CD14-positive monocyte (primary cell): ENCODE measurements at regions not wholly inside any gene's neighbourhood (a gene's known extent, or its start where the extent isn't known, plus 50 kb on each side); places are given as distances from the start of the nearest gene placed in this dataset.

Source experiments
- DNase-seq, 3 donors: peaks; one replicate each; pipeline ENCODE4 v3.0.0-alpha.2; 2011 to 2022
- H2AFZ ChIP-seq: 2 replicates; pipeline ENCODE4 v1.6.0; 2012; ENCODE audit warnings: mild to moderate bottlenecking, low read depth, low read length, inconsistent platforms; ENCODE audit not compliant: insufficient read depth, poor library complexity, severe bottlenecking
- H3K27ac ChIP-seq, 2 donors: 1 replicate in 1 of 2; 2 replicates in 1 of 2; pipeline ENCODE4 v1.5.1; 2012 to 2013; ENCODE audit warnings: low read length in 2 of 2, control low read depth in 1 of 2, inconsistent platforms in 1 of 2, low read depth in 1 of 2, mild to moderate bottlenecking in 1 of 2
- H3K27me3 ChIP-seq, 2 donors: one replicate each; pipeline versions ENCODE4 v1.6.0 to v1.6.1; 2011 to 2013; ENCODE audit warnings: low read length in 2 of 2; ENCODE audit not compliant: control insufficient read depth in 2 of 2, insufficient read depth in 2 of 2
- H3K36me3 ChIP-seq, 2 donors: replicated peaks in 1 of 2; 1 replicate in 1 of 2; 2 replicates in 1 of 2; pipeline versions ENCODE4 v1.5.1 to v1.6.1; 2012 to 2013; ENCODE audit warnings: low read length in 2 of 2, control low read depth in 1 of 2, inconsistent platforms in 1 of 2, mild to moderate bottlenecking in 1 of 2; ENCODE audit not compliant: insufficient read depth in 2 of 2, control insufficient read depth in 1 of 2
- H3K4me1 ChIP-seq, 2 donors: 1 replicate in 1 of 2; 2 replicates in 1 of 2; pipeline versions ENCODE4 v1.5.1 to v1.6.1; 2012 to 2013; ENCODE audit warnings: low read length in 2 of 2, control low read depth in 1 of 2, inconsistent platforms in 1 of 2, mild to moderate bottlenecking in 1 of 2, moderate library complexity in 1 of 2; ENCODE audit not compliant: insufficient read depth in 2 of 2, control insufficient read depth in 1 of 2
- H3K4me2 ChIP-seq: replicated peaks from 2 replicates; pipeline ENCODE3; 2012; ENCODE audit warnings: low read length, moderate library complexity, mild to moderate bottlenecking; ENCODE audit not compliant: poor library complexity, severe bottlenecking; ENCODE audit errors: extremely low read depth
- H3K4me3 ChIP-seq, 3 experiments: fragments of 200-600 bp in 1 of 3; sonication (generic) in 1 of 3; replicated peaks in 1 of 3; 1 replicate in 2 of 3; 2 replicates in 1 of 3; pipeline ENCODE4 v1.5.1; 2011 to 2013; ENCODE audit warnings: low read length in 3 of 3, mild to moderate bottlenecking in 3 of 3, control low read depth in 2 of 3, low read depth in 2 of 3, inconsistent platforms in 1 of 3, moderate library complexity in 1 of 3
- H3K79me2 ChIP-seq: 2 replicates; pipeline ENCODE4 v1.6.0; 2012; ENCODE audit warnings: mild to moderate bottlenecking, control low read depth, inconsistent platforms, low read length, moderate library complexity; ENCODE audit not compliant: insufficient read depth
- H3K9ac ChIP-seq: 2 replicates; pipeline ENCODE4 v1.6.0; 2017; ENCODE audit warnings: low read length, mild to moderate bottlenecking; ENCODE audit not compliant: insufficient read depth, poor library complexity, severe bottlenecking
- H3K9me3 ChIP-seq, 2 donors: replicated peaks in 1 of 2; 1 replicate in 1 of 2; 2 replicates in 1 of 2; pipeline versions ENCODE4 v1.5.1 to v1.6.1; 2012 to 2013; ENCODE audit warnings: low read length in 2 of 2, control low read depth in 1 of 2; ENCODE audit not compliant: control insufficient read depth in 1 of 2, insufficient read depth in 1 of 2
- H4K20me1 ChIP-seq: 2 replicates; pipeline ENCODE4 v1.6.0; 2012; ENCODE audit warnings: mild to moderate bottlenecking, low read length, control low read depth, moderate library complexity; ENCODE audit not compliant: insufficient read depth
- H3K27ac Mint-ChIP-seq, 7 donors: one replicate each; pipeline ENCODE4 v1.8.0; 2020; ENCODE audit warnings: mild to moderate bottlenecking in 7 of 7, mixed read lengths in 7 of 7, moderate library complexity in 6 of 7, inconsistent platforms in 2 of 7
- H3K27me3 Mint-ChIP-seq, 3 donors: one replicate each; pipeline ENCODE4 v1.8.0; 2021 to 2022; ENCODE audit warnings: low read depth in 3 of 3, mild to moderate bottlenecking in 3 of 3, mixed read lengths in 3 of 3, moderate library complexity in 3 of 3, inconsistent platforms in 1 of 3
- H3K36me3 Mint-ChIP-seq, 2 donors: one replicate each; pipeline ENCODE4 v1.8.0; 2020; ENCODE audit warnings: mixed read lengths in 2 of 2, inconsistent platforms in 1 of 2, mild to moderate bottlenecking in 1 of 2
- H3K4me1 Mint-ChIP-seq: one replicate; pipeline ENCODE4 v1.8.0; 2020; ENCODE audit warnings: mild to moderate bottlenecking, mixed read lengths
- H3K4me3 Mint-ChIP-seq, 2 donors: one replicate each; pipeline ENCODE4 v1.8.0; 2020; ENCODE audit warnings: mild to moderate bottlenecking in 2 of 2, mixed read lengths in 2 of 2, moderate library complexity in 1 of 2
- H3K9me3 Mint-ChIP-seq, 7 donors: one replicate each; pipeline ENCODE4 v1.8.0; 2020 to 2022; ENCODE audit warnings: mixed read lengths in 7 of 7, mild to moderate bottlenecking in 6 of 7, moderate library complexity in 6 of 7, inconsistent platforms in 2 of 7
- CTCF ChIP-seq: fragments of 200-600 bp; IDR thresholded peaks from one replicate; pipeline ENCODE4 v1.8.0; 2022; ENCODE audit warnings: antibody characterized with exemption, mild to moderate bottlenecking
- WGBS: methylation state at CpG from one replicate; pipeline ENCODE4 v1.1.5; 2013; ENCODE audit warnings: missing lambda C conversion rate; ENCODE audit not compliant: insufficient coverage; 5-methylcytosine and 5-hydroxymethylcytosine counted together
- intact Hi-C, 2 donors: fragments of 100-400 bp; cut with micrococcal nuclease; formaldehyde crosslinking; loops; one replicate each; pipeline versions ENCODE4 v1.15.0 to v1.15.1; 2023

GRCh38 chr1:70581661-70582060 is 170.6 kb downstream of the CTH start:
- intact Hi-C loops: no loop called here

GRCh38 chr1:70583522-70583921 is 172.5 kb downstream of the CTH start:
- no peak overlapping the region for H3K9ac ChIP-seq
- H3K4me3 ChIP-seq: no peak overlapping the region
- intact Hi-C loops: no loop called here
- no peaks in the 10 kb centered on the region for H3K79me2 ChIP-seq
- H3K36me3 Mint-ChIP-seq: no peaks in the 10 kb centered on the region
- no peak for DNase-seq
- TF ChIP-seq CTCF: no peak
- no peak overlapping the region for H3K27ac ChIP-seq
- no peaks in the 10 kb centered on the region for H3K27me3 ChIP-seq
- H3K27me3 Mint-ChIP-seq: no peaks in the 10 kb centered on the region
- H3K4me1 Mint-ChIP-seq: no peaks in the 10 kb centered on the region
- H4K20me1 ChIP-seq: no peaks in the 10 kb centered on the region
- H3K4me1 ChIP-seq: no peaks in the 10 kb centered on the region
- no peak overlapping the region for H3K4me3 Mint-ChIP-seq
- H3K27ac Mint-ChIP-seq: no peak overlapping the region
- H3K9me3 ChIP-seq: no peaks in the 10 kb centered on the region
- no peak overlapping the region for H3K4me2 ChIP-seq
- H3K9me3 Mint-ChIP-seq: peaks cover 1 to 9% (median 2%) of the 10 kb centered on the region in 7 donors
- no peaks in the 10 kb centered on the region for H3K36me3 ChIP-seq
- no peak overlapping the region for H2AFZ ChIP-seq
- no CpG with 5 or more reads among the region's 1 CpG for WGBS

More at GRCh38 chr1:70581661-70582060, 170.6 kb downstream of the CTH start:
- no peak for TF ChIP-seq CTCF
- H3K4me3 Mint-ChIP-seq: no peak overlapping the region
- DNase-seq: no peak
- Histone ChIP-seq H4K20me1 (no peaks in the 10 kb centered on the region), H3K36me3 (no peaks in the 10 kb centered on the region), H3K4me2 (no peak overlapping the region), H3K4me1 (no peaks in the 10 kb centered on the region), H3K9ac (no peak overlapping the region), H3K79me2 (no peaks in the 10 kb centered on the region), H2AFZ (no peak overlapping the region), H3K27ac (no peak overlapping the region), H3K27me3 (no peaks in the 10 kb centered on the region), H3K4me3 (no peak overlapping the region), H3K9me3 (no peaks in the 10 kb centered on the region)
- peaks cover 0 to 9% (median 2%) of the 10 kb centered on the region in 7 donors for H3K9me3 Mint-ChIP-seq
- H3K36me3 Mint-ChIP-seq: no peaks in the 10 kb centered on the region
- H3K27me3 Mint-ChIP-seq: no peaks in the 10 kb centered on the region
- no peak overlapping the region for H3K27ac Mint-ChIP-seq
- no peaks in the 10 kb centered on the region for H3K4me1 Mint-ChIP-seq
